ENCODE measurements at regions not wholly inside any gene's neighbourhood (a gene's known extent, or its start where the extent isn't known, plus 50 kb on each side); places are given as distances from the start of the nearest gene placed in this dataset.

DNA sequence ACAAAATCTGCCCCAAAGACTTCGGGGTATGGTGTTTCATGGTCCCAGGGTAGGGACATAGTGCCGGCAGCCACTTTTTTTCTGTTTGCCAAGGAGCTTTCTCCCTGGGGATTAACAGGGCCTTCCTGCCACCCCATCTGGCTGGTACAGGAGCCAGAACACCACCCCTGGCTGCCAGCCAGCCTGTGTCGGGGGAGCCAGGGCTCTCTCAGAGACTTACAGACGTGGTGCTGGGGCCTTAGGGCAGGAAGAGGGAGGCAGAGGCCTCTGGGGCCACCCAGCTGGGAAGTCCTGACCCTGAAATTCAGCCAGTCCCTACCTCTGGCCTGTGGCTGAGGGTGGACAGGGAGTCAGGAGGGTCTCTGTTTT, 52.4 kb upstream of the CDON start:
- Histone ChIP-seq H3K27ac (ENCODE audit: low read depth, low read length) (no peak overlapping the region), H3K4me3 (ENCODE audit: low read depth, low read length) (no peak overlapping the region), H3K4me1 (ENCODE audit: control insufficient read depth, insufficient read depth, low read length) (peaks cover 65% of the 10 kb centered on the region), H3K36me3 (ENCODE audit: control insufficient read depth, insufficient read depth, low read length) (no peaks in the 10 kb centered on the region), H3K9me3 (ENCODE audit: control insufficient read depth, insufficient read depth, low read length) (no peaks in the 10 kb centered on the region), H3K27me3 (ENCODE audit: control insufficient read depth, insufficient read depth, low read length) (peaks cover 18% of the 10 kb centered on the region)
- DNase-seq (ENCODE audit: low read depth in 4 of 6, low spot score in 6 of 6): peak in 2 of 6 donors; percentile 56 to 89
- 48% methylated on average over 4 of the region's 4 CpGs for WGBS (ENCODE audit: insufficient coverage)

DNA sequence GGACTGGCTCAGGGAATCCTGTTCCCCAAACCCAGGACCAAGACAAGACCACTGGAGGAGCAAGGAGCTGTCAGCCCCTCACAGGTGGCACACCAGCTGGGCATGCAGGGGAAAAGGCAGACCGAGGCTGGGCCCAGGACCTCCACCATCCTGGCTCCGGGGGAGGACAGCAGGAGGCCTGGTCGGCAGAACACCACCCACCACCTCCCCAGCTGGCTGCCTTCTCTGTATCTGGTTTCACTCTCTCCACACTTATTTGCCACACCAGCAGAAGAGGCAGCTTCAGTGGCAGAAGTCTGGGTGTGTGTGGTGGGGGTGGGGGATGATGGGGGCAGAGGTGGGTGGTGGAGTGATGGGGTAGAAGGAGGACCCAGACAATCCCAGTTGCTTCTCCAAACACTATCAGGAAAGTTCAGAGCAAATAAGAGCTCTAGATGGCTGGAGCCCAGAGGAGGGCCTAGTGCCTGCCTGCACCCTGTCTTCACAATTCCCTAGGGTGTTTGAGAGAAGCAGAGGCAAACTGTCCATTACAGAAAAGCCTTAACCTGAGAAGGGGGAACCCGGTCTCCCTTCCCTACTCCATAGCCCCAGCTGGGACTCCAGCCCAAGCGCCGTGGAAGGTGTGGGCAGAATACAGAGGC, 51.9 kb upstream of the CDON start:
- DNase-seq (ENCODE audit: low read depth in 4 of 6, low spot score in 6 of 6): no peak
- no peak overlapping the region for H3K4me3 ChIP-seq (ENCODE audit: low read depth, low read length)
- H3K9me3 ChIP-seq (ENCODE audit: control insufficient read depth, insufficient read depth, low read length): no peaks in the 10 kb centered on the region
- peaks cover 18% of the 10 kb centered on the region for H3K27me3 ChIP-seq (ENCODE audit: control insufficient read depth, insufficient read depth, low read length)
- no peaks in the 10 kb centered on the region for H3K36me3 ChIP-seq (ENCODE audit: control insufficient read depth, insufficient read depth, low read length)
- H3K4me1 ChIP-seq (ENCODE audit: control insufficient read depth, insufficient read depth, low read length): peaks cover 67% of the 10 kb centered on the region
- WGBS (ENCODE audit: insufficient coverage): 66% methylated on average over 4 of the region's 6 CpGs
- no peak overlapping the region for H3K27ac ChIP-seq (ENCODE audit: low read depth, low read length)

- Histone ChIP-seq H3K27ac (ENCODE audit: low read depth, low read length) (no peak overlapping the region), H3K9me3 (ENCODE audit: control insufficient read depth, insufficient read depth, low read length) (no peaks in the 10 kb centered on the region), H3K36me3 (ENCODE audit: control insufficient read depth, insufficient read depth, low read length) (no peaks in the 10 kb centered on the region), H3K4me1 (ENCODE audit: control insufficient read depth, insufficient read depth, low read length) (peaks cover 67% of the 10 kb centered on the region), H3K27me3 (ENCODE audit: control insufficient read depth, insufficient read depth, low read length) (peaks cover 14% of the 10 kb centered on the region), H3K4me3 (ENCODE audit: low read depth, low read length) (no peak overlapping the region)
- DNase-seq (ENCODE audit: low read depth in 4 of 6, low spot score in 6 of 6): no peak
- WGBS (ENCODE audit: insufficient coverage): 63% methylated on average over 4 of the region's 4 CpGs
Observed at GRCh38 chr11:126113963-126114362, 51.3 kb upstream of the CDON start.

GRCh38 chr11:126113515-126113957, 50.9 kb upstream of the CDON start:
- H3K36me3 ChIP-seq (ENCODE audit: control insufficient read depth, insufficient read depth, low read length): no peaks in the 10 kb centered on the region
- H3K4me1 ChIP-seq (ENCODE audit: control insufficient read depth, insufficient read depth, low read length): peaks cover 67% of the 10 kb centered on the region
- no peaks in the 10 kb centered on the region for H3K9me3 ChIP-seq (ENCODE audit: control insufficient read depth, insufficient read depth, low read length)
- 59% methylated on average over 3 of the region's 7 CpGs for WGBS (ENCODE audit: insufficient coverage)
- no peak overlapping the region for H3K4me3 ChIP-seq (ENCODE audit: low read depth, low read length)
- H3K27me3 ChIP-seq (ENCODE audit: control insufficient read depth, insufficient read depth, low read length): peaks cover 14% of the 10 kb centered on the region
- H3K27ac ChIP-seq (ENCODE audit: low read depth, low read length): no peak overlapping the region
- DNase-seq (ENCODE audit: low read depth in 4 of 6, low spot score in 6 of 6): peak in 2 of 6 donors; percentile 63 to 67

DNA sequence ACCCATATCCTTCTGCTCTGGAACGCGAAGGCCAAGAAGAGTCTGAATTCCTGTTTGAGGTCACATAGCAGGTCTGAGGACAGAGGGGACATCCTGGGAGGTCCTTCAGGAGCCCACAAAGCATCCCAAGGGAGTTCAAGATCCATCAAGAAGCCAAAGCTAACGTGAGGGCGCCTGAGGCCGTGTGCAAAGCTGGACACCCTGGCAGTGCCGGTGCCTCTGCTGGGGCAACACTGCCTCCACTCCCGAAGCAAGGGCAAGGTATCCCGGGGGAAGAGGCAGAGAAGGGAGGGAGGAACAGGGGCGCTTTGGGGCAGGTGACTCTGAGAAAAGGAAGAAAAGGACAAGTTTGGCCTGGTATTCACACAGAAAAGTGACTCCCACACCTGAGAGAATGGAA, 50.3 kb upstream of the CDON start:
- DNase-seq (ENCODE audit: low read depth in 4 of 6, low spot score in 6 of 6): no peak
- Histone ChIP-seq H3K27me3 (ENCODE audit: control insufficient read depth, insufficient read depth, low read length) (peaks cover 14% of the 10 kb centered on the region), H3K27ac (ENCODE audit: low read depth, low read length) (no peak overlapping the region), H3K4me1 (ENCODE audit: control insufficient read depth, insufficient read depth, low read length) (peaks cover 67% of the 10 kb centered on the region), H3K9me3 (ENCODE audit: control insufficient read depth, insufficient read depth, low read length) (no peaks in the 10 kb centered on the region), H3K4me3 (ENCODE audit: low read depth, low read length) (no peak overlapping the region), H3K36me3 (ENCODE audit: control insufficient read depth, insufficient read depth, low read length) (no peaks in the 10 kb centered on the region)
- WGBS (ENCODE audit: insufficient coverage): 74% methylated on average over 7 of the region's 9 CpGs

- Histone ChIP-seq H3K27ac (ENCODE audit: low read depth, low read length) (no peak overlapping the region), H3K4me1 (ENCODE audit: control insufficient read depth, insufficient read depth, low read length) (peaks cover 67% of the 10 kb centered on the region), H3K36me3 (ENCODE audit: control insufficient read depth, insufficient read depth, low read length) (no peaks in the 10 kb centered on the region), H3K9me3 (ENCODE audit: control insufficient read depth, insufficient read depth, low read length) (no peaks in the 10 kb centered on the region), H3K27me3 (ENCODE audit: control insufficient read depth, insufficient read depth, low read length) (peaks cover 14% of the 10 kb centered on the region), H3K4me3 (ENCODE audit: low read depth, low read length) (no peak overlapping the region)
- DNase-seq (ENCODE audit: low read depth in 4 of 6, low spot score in 6 of 6): peak in 3 of 6 donors; percentile 48 to 93 (median 83)
- WGBS (ENCODE audit: insufficient coverage): 36% methylated on average over 7 of the region's 14 CpGs
Observed at GRCh38 chr11:126112547-126112946, 49.9 kb upstream of the CDON start.

All from spinal cord (tissue), 9 donors.